H1 (cell line): ENCODE measurements at regions not wholly inside any gene's neighbourhood (a gene's known extent, or its start where the extent isn't known, plus 50 kb on each side); places are given as distances from the start of the nearest gene placed in this dataset.

Source experiments
- EP300 ChIP-seq, 2 experiments: IDR thresholded peaks; 1 replicate in 1 of 2; 2 replicates in 1 of 2; pipeline ENCODE4 v1.6.1; 2011 to 2012; ENCODE audit warnings: low read depth in 2 of 2, low read length in 2 of 2, mild to moderate bottlenecking in 2 of 2, borderline replicate concordance in 1 of 2, inconsistent platforms in 1 of 2, moderate library complexity in 1 of 2
- FOSL1 ChIP-seq: IDR thresholded peaks from 2 replicates; pipeline ENCODE4 v1.6.1; 2011; ENCODE audit warnings: mild to moderate bottlenecking, low read depth, low read length, moderate library complexity; ENCODE audit not compliant: insufficient read depth
- KDM1A ChIP-seq: fragments of 200-600, 300-600 bp; sonication (generic); IDR thresholded peaks from 2 replicates; pipeline ENCODE4 v1.7.1; 2016; ENCODE audit warnings: mild to moderate bottlenecking, low read length, borderline replicate concordance
- NRF1 ChIP-seq: IDR thresholded peaks from 2 replicates; pipeline ENCODE4 v1.6.1; 2011; ENCODE audit warnings: mild to moderate bottlenecking, low read depth, low read length, improper control_type of control experiment
- PHF8 ChIP-seq: fragments of 200-600 bp; sonication (generic); conservative IDR thresholded peaks from 2 replicates; pipeline ENCODE4 v1.7.1; 2012; ENCODE audit warnings: low read depth, mild to moderate bottlenecking, inconsistent platforms, low read length, moderate library complexity
- POLR2A ChIP-seq, 2 experiments: IDR thresholded peaks; 1 replicate in 1 of 2; 2 replicates in 1 of 2; pipeline ENCODE4 v1.6.1; 2011; ENCODE audit warnings: low read depth in 2 of 2, low read length in 2 of 2, mild to moderate bottlenecking in 2 of 2; ENCODE audit errors: control extremely low read depth in 1 of 2
- RXRA ChIP-seq: IDR thresholded peaks from 2 replicates; pipeline ENCODE4 v1.6.1; 2011; ENCODE audit warnings: low read depth, mild to moderate bottlenecking, low read length, moderate library complexity; ENCODE audit not compliant: insufficient read depth
- SAP30 ChIP-seq: fragments of 300-600 bp; sonication (generic); IDR thresholded peaks from 2 replicates; pipeline ENCODE4 v1.7.1; 2012; ENCODE audit warnings: low read length, moderate library complexity, mild to moderate bottlenecking, inconsistent platforms; ENCODE audit not compliant: insufficient read depth, insufficient replicate concordance
- SIRT6 ChIP-seq: IDR thresholded peaks from one replicate; pipeline ENCODE4 v1.7.1; 2012; ENCODE audit warnings: low read length, inconsistent platforms
- YY1 ChIP-seq: IDR thresholded peaks from 2 replicates; pipeline ENCODE4 v1.6.1; 2011; ENCODE audit warnings: low read depth, mild to moderate bottlenecking, low read length
- TF ChIP-seq, protein P1 (sequence below): fragments of 300-600 bp; sonication (generic); IDR thresholded peaks from 2 replicates; pipeline ENCODE4 v1.7.1; 2012; ENCODE audit warnings: low read length, moderate library complexity, mild to moderate bottlenecking, inconsistent platforms; ENCODE audit not compliant: insufficient replicate concordance

DNA sequence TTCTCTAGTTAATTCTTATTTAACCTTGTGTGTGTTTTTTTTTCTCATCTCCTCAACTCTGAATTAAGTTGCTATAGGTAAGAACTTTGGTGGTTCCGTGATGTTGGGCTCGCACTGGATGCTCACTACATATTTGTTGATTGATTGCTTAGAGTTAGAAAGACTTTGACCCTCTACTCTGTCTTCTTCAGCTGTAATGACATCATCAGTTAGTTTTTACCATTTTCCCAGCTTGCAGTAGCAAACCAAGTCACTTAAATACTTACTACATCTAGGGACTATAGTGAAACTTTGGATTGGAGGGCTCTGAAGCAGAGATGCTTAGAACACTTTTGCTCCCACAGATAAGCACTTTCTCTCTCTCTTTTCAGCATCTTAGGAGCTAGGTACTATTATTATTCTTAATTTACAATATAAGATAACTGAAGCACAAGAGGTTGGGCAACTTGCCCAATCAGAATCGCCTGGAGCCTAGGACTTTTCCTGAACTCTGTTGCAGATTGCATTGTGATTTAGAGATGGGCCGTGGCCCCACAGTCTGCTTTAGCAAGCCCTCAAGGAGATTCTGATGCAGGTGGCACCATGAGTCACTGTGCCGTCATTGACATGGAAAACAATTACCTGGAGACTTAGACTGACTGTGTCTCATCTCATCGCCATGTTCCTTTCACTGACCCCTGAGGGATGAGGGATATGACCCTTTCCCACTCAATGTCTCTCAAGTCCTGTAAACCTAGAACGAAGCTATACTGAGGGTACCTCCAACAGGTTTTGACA, 471.9 kb upstream of the PODXL start (continued):
- TF ChIP-seq, protein P1, sequence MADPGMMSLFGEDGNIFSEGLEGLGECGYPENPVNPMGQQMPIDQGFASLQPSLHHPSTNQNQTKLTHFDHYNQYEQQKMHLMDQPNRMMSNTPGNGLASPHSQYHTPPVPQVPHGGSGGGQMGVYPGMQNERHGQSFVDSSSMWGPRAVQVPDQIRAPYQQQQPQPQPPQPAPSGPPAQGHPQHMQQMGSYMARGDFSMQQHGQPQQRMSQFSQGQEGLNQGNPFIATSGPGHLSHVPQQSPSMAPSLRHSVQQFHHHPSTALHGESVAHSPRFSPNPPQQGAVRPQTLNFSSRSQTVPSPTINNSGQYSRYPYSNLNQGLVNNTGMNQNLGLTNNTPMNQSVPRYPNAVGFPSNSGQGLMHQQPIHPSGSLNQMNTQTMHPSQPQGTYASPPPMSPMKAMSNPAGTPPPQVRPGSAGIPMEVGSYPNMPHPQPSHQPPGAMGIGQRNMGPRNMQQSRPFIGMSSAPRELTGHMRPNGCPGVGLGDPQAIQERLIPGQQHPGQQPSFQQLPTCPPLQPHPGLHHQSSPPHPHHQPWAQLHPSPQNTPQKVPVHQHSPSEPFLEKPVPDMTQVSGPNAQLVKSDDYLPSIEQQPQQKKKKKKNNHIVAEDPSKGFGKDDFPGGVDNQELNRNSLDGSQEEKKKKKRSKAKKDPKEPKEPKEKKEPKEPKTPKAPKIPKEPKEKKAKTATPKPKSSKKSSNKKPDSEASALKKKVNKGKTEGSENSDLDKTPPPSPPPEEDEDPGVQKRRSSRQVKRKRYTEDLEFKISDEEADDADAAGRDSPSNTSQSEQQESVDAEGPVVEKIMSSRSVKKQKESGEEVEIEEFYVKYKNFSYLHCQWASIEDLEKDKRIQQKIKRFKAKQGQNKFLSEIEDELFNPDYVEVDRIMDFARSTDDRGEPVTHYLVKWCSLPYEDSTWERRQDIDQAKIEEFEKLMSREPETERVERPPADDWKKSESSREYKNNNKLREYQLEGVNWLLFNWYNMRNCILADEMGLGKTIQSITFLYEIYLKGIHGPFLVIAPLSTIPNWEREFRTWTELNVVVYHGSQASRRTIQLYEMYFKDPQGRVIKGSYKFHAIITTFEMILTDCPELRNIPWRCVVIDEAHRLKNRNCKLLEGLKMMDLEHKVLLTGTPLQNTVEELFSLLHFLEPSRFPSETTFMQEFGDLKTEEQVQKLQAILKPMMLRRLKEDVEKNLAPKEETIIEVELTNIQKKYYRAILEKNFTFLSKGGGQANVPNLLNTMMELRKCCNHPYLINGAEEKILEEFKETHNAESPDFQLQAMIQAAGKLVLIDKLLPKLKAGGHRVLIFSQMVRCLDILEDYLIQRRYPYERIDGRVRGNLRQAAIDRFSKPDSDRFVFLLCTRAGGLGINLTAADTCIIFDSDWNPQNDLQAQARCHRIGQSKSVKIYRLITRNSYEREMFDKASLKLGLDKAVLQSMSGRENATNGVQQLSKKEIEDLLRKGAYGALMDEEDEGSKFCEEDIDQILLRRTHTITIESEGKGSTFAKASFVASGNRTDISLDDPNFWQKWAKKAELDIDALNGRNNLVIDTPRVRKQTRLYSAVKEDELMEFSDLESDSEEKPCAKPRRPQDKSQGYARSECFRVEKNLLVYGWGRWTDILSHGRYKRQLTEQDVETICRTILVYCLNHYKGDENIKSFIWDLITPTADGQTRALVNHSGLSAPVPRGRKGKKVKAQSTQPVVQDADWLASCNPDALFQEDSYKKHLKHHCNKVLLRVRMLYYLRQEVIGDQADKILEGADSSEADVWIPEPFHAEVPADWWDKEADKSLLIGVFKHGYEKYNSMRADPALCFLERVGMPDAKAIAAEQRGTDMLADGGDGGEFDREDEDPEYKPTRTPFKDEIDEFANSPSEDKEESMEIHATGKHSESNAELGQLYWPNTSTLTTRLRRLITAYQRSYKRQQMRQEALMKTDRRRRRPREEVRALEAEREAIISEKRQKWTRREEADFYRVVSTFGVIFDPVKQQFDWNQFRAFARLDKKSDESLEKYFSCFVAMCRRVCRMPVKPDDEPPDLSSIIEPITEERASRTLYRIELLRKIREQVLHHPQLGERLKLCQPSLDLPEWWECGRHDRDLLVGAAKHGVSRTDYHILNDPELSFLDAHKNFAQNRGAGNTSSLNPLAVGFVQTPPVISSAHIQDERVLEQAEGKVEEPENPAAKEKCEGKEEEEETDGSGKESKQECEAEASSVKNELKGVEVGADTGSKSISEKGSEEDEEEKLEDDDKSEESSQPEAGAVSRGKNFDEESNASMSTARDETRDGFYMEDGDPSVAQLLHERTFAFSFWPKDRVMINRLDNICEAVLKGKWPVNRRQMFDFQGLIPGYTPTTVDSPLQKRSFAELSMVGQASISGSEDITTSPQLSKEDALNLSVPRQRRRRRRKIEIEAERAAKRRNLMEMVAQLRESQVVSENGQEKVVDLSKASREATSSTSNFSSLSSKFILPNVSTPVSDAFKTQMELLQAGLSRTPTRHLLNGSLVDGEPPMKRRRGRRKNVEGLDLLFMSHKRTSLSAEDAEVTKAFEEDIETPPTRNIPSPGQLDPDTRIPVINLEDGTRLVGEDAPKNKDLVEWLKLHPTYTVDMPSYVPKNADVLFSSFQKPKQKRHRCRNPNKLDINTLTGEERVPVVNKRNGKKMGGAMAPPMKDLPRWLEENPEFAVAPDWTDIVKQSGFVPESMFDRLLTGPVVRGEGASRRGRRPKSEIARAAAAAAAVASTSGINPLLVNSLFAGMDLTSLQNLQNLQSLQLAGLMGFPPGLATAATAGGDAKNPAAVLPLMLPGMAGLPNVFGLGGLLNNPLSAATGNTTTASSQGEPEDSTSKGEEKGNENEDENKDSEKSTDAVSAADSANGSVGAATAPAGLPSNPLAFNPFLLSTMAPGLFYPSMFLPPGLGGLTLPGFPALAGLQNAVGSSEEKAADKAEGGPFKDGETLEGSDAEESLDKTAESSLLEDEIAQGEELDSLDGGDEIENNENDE: no peak
- TF ChIP-seq PHF8 (no peak), RXRA (no peak), EP300 (IDR thresholded peaks at IDR 0.05; ENCODE audit: borderline replicate concordance in 1 of 2, low read depth in 2 of 2, low read length in 2 of 2) (no peak), NRF1 (no peak), FOSL1 (no peak), YY1 (no peak), SAP30 (no peak), KDM1A (no peak), POLR2A (IDR thresholded peaks at IDR 0.05; ENCODE audit: control extremely low read depth in 1 of 2, low read depth in 2 of 2, low read length in 2 of 2) (no peak), SIRT6 (no peak)
